ENCODE measurements at regions not wholly inside any gene's neighbourhood (a gene's known extent, or its start where the extent isn't known, plus 50 kb on each side); places are given as distances from the start of the nearest gene placed in this dataset.
A peak's percentile ranks its signal among the peaks of the same experiment; 100 is the strongest.

DNA sequence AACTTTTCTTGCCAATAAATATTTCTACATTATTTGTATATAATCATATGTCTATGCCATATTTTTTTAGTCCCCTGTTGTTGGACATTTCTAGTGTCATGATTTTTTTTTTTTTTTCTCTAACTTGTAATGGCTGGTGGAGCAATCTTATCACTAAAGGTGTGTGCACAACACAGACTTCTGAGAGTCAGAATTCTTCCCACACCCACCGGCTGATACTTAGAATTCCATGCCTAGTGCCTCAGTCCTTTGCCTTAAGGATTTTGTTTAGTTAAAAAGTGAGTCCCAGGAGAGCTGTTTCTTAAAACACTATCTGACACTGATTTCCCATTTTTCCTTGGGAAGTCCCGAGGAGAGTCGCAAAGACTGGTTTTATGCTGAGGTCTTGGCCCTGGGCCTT lies 87.7 kb upstream of the BARX2 start:
- Histone ChIP-seq H3K36me3 (ENCODE audit: low read depth, low read length) (no peaks in the 10 kb centered on the region), H3F3A (ENCODE audit: low read length, unreplicated experiment) (no peaks in the 10 kb centered on the region), H3K9ac (ENCODE audit: low read length) (no peak overlapping the region), H3K79me2 (ENCODE audit: low read length) (no peaks in the 10 kb centered on the region), H3K9me2 (replicated peaks; ENCODE audit: low read length) (no peaks in the 10 kb centered on the region), H4K20me1 (ENCODE audit: low read length) (no peaks in the 10 kb centered on the region), H2AFZ (ENCODE audit: low read length) (no peak overlapping the region), H3K27me3 (ENCODE audit: low read length) (no peaks in the 10 kb centered on the region), H3K27ac (ENCODE audit: low read length) (no peak overlapping the region), H3K4me2 (ENCODE audit: low read length) (no peak overlapping the region), H3K4me3 (ENCODE audit: low read length) (no peak overlapping the region), H3K4me1 (ENCODE audit: insufficient read depth, low read length) (peaks cover 36% of the 10 kb centered on the region), H3K9me3 (ENCODE audit: low read length) (no peaks in the 10 kb centered on the region)
- no TSS peak for BruUV-seq (replicated peaks)
- intact Hi-C loops (cut with micrococcal nuclease) = no loop called here
- no peak for TF ChIP-seq CTCF (conservative IDR thresholded peaks at IDR 0.05; ENCODE audit: low read depth, low read length)
- TF ChIP-seq EZH2 (IDR thresholded peaks at IDR 0.05; ENCODE audit: low read length, unreplicated experiment) = no peak
- no peak for TF ChIP-seq EZH2phosphoT487 (IDR thresholded peaks at IDR 0.05; ENCODE audit: borderline replicate concordance, low read length)
- no peak for DNase-seq
- ChIA-PET POLR2A (ENCODE audit: unreplicated experiment) (no interaction called here), CTCF (no interaction called here)
- no peak for ATAC-seq

GRCh38 chr11:129286813-129287212 lies 88.8 kb upstream of the BARX2 start:
- DNase-seq = peak; percentile 41
- Histone ChIP-seq H4K20me1 (ENCODE audit: low read length) (no peaks in the 10 kb centered on the region), H3K9me2 (replicated peaks; ENCODE audit: low read length) (no peaks in the 10 kb centered on the region), H2AFZ (ENCODE audit: low read length) (peak overlapping the region; percentile 51), H3K9ac (ENCODE audit: low read length) (no peak overlapping the region), H3K27me3 (ENCODE audit: low read length) (no peaks in the 10 kb centered on the region), H3K4me2 (ENCODE audit: low read length) (peak overlapping the region; percentile 18), H3F3A (ENCODE audit: low read length, unreplicated experiment) (no peaks in the 10 kb centered on the region), H3K79me2 (ENCODE audit: low read length) (no peaks in the 10 kb centered on the region), H3K4me3 (ENCODE audit: low read length) (no peak overlapping the region), H3K36me3 (ENCODE audit: low read depth, low read length) (no peaks in the 10 kb centered on the region), H3K27ac (ENCODE audit: low read length) (no peak overlapping the region), H3K9me3 (ENCODE audit: low read length) (no peaks in the 10 kb centered on the region), H3K4me1 (ENCODE audit: insufficient read depth, low read length) (peaks cover 46% of the 10 kb centered on the region)
- ChIA-PET CTCF (no interaction called here), POLR2A (ENCODE audit: unreplicated experiment) (no interaction called here)
- no peak for TF ChIP-seq EZH2 (IDR thresholded peaks at IDR 0.05; ENCODE audit: low read length, unreplicated experiment)
- TF ChIP-seq CTCF (conservative IDR thresholded peaks at IDR 0.05; ENCODE audit: low read depth, low read length) = no peak
- no TSS peak for BruUV-seq (replicated peaks)
- ATAC-seq = peak; percentile 53
- intact Hi-C loops (cut with micrococcal nuclease) = no loop called here

DNA sequence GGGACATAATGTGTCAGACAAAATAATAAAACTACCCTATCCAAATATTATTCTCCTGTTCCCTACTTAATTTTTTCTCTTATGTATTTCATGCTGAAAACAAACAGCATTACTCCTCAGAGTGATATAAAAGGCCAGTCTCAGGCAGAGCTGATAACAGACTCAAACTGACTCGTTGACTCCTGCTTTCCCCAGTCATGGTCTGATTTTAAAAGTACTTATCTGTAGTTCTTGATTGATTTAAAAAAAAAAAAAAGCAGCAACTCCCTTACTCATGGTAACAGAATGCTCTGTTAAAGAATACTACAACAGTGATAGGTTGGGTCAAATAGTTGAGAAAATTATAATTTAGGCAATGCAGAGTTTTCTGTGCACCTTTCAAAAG lies 90.3 kb upstream of the BARX2 start:
- Histone ChIP-seq H3K4me1 (ENCODE audit: insufficient read depth, low read length) (peaks cover 57% of the 10 kb centered on the region), H3K9me2 (replicated peaks; ENCODE audit: low read length) (no peaks in the 10 kb centered on the region)
- DNase-seq = no peak

More for the DNA sequence above, 90.3 kb upstream of the BARX2 start:
- H4K20me1 ChIP-seq (ENCODE audit: low read length) = no peaks in the 10 kb centered on the region
- ATAC-seq = no peak
- no peaks in the 10 kb centered on the region for H3F3A ChIP-seq (ENCODE audit: low read length, unreplicated experiment)
- intact Hi-C loops (cut with micrococcal nuclease) = loop anchor here (2.0 kb wide), 1 partner anchor 39 kb away; no protein-coding TSS in a partner anchor
- TF ChIP-seq EZH2 (IDR thresholded peaks at IDR 0.05; ENCODE audit: low read length, unreplicated experiment) (no peak), EZH2phosphoT487 (IDR thresholded peaks at IDR 0.05; ENCODE audit: borderline replicate concordance, low read length) (no peak), CTCF (conservative IDR thresholded peaks at IDR 0.05; ENCODE audit: low read depth, low read length) (no peak)
- BruUV-seq (replicated peaks) = no TSS peak
- H3K27me3 ChIP-seq (ENCODE audit: low read length) = no peaks in the 10 kb centered on the region
- H2AFZ ChIP-seq (ENCODE audit: low read length) = no peak overlapping the region; the same call in 1 of the 2 replicates
- H3K9ac ChIP-seq (ENCODE audit: low read length) = no peak overlapping the region
- CTCF ChIA-PET = no interaction called here
- no peaks in the 10 kb centered on the region for H3K36me3 ChIP-seq (ENCODE audit: low read depth, low read length)
- no peak overlapping the region for H3K4me3 ChIP-seq (ENCODE audit: low read length)
- H3K4me2 ChIP-seq (ENCODE audit: low read length) = no peak overlapping the region
- POLR2A ChIA-PET (ENCODE audit: unreplicated experiment) = no interaction called here
- H3K79me2 ChIP-seq (ENCODE audit: low read length) = no peaks in the 10 kb centered on the region
- H3K27ac ChIP-seq (ENCODE audit: low read length) = peak overlapping the region; percentile 17; the same call in 1 of the 2 replicates
- no peaks in the 10 kb centered on the region for H3K9me3 ChIP-seq (ENCODE audit: low read length)

Data from PC-3 (cell line).